Transverse colon (tissue), 4 donors: ENCODE measurements at regions not wholly inside any gene's neighbourhood (a gene's known extent, or its start where the extent isn't known, plus 50 kb on each side); places are given as distances from the start of the nearest gene placed in this dataset.

Experiments used
- DNase-seq: peaks from one replicate; pipeline ENCODE4 v3.0.0-alpha.2; 2019
- H3K27ac ChIP-seq, 4 donors: fragments of 200-600 bp; sonication (generic); 2 replicates each; pipeline ENCODE4 v1.5.1; 2016 to 2018; ENCODE audit warnings: inconsistent platforms in 4 of 4
- H3K27me3 ChIP-seq: fragments of 200-600 bp; sonication (generic); 2 replicates; pipeline ENCODE4 v1.5.1; 2017; ENCODE audit warnings: inconsistent platforms
- H3K36me3 ChIP-seq, 4 donors: fragments of 200-600 bp; sonication (generic); 2 replicates each; pipeline ENCODE4 v1.5.1; 2017 to 2019; ENCODE audit warnings: inconsistent platforms in 4 of 4
- H3K4me1 ChIP-seq, 4 donors: fragments of 200-600 bp; sonication (generic); 2 replicates each; pipeline ENCODE4 v1.5.1; 2017 to 2020; ENCODE audit warnings: inconsistent platforms in 4 of 4
- H3K4me3 ChIP-seq, 4 donors: fragments of 200-600 bp; sonication (generic); 1 replicate in 1 of 4; 2 replicates in 3 of 4; pipeline versions ENCODE4 v1.5.1 to v1.6.1; 2017 to 2019; ENCODE audit warnings: inconsistent platforms in 4 of 4
- H3K9me3 ChIP-seq, 2 donors: fragments of 200-600 bp; sonication (generic); 2 replicates each; pipeline ENCODE4 v1.5.1; 2017 to 2019; ENCODE audit warnings: inconsistent platforms in 2 of 2
- EP300 ChIP-seq: sonication (generic); formaldehyde crosslinking; IDR thresholded peaks from one replicate; pipeline ENCODE4 v1.6.1; 2017; ENCODE audit warnings: antibody characterized with exemption, low read depth
- POLR2A ChIP-seq: fragments of 450-650 bp; IDR thresholded peaks from one replicate; pipeline ENCODE4 v1.6.1; 2016; ENCODE audit warnings: antibody characterized with exemption, mild to moderate bottlenecking, moderate library complexity
- POLR2AphosphoS5 ChIP-seq, 3 donors: sonication (generic); formaldehyde crosslinking; IDR thresholded peaks; one replicate each; pipeline ENCODE4 v1.6.1; 2016; ENCODE audit warnings: antibody characterized with exemption in 3 of 3
- WGBS, 2 donors: methylation state at CpG; one replicate each; pipeline ENCODE4 v1.1.5; 2018; ENCODE audit warnings: low coverage in 1 of 2; 5-methylcytosine and 5-hydroxymethylcytosine counted together
- in situ Hi-C, 4 donors: fragments of 200-750 bp; cut with MboI; loops; one replicate each; pipeline versions ENCODE4 v1.15.0 to v1.15.1; 2017; ENCODE audit warnings: low sequenced_read_pairs in 3 of 4, low pct_ligation_motif_present in 1 of 4, low pct_unique_long_range_greater_than_20kb in 1 of 4
- intact Hi-C: fragments of 100-400 bp; cut with DNase I; formaldehyde crosslinking; loops from one replicate; pipeline ENCODE4 v1.15.1; 2023; ENCODE audit warnings: low total_unique reads
- TF ChIP-seq, protein P1 (sequence below), 5 experiments: fragments of 200-600 bp in 3 of 5; fragments of 450-650 bp in 2 of 5; sonication (generic) in 3 of 5; IDR thresholded peaks; 1 replicate in 2 of 5; 2 replicates in 3 of 5; pipeline ENCODE4 v1.5.1; 2016 to 2017; ENCODE audit warnings: antibody characterized with exemption in 5 of 5, inconsistent platforms in 3 of 5, mild to moderate bottlenecking in 2 of 5, moderate library complexity in 1 of 5

DNA sequence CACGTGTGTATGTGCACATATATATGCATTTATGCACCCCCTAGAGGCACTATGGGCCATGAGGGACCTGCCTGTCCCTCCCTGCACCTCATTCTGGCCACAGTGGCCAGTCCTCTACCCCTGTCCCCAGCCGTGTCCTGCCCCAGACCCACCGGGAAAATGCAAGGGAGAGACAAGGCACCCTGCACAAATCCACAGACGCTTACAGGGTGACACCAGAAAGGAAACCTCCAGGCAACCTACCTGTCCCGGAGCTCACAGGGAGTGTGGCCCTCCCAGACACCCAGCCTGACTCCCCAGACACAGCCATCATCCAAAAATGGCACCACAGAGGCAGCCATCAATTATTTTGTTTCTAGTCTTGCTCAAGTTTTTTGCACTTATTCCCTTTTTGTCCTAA lies 440.4 kb downstream of the SOX9 start:
- 65% methylated on average over 5 of the region's 5 CpGs; no CpG with 5 or more reads in 1 of the 2 donors for WGBS, 2 donors
- Histone ChIP-seq H3K27ac (peak overlapping the region; percentile 38 to 75 (median 57)), H3K36me3 (no peaks in the 10 kb centered on the region), H3K4me1 (peaks cover 0 to 17% (median 10%) of the 10 kb centered on the region in 4 donors), H3K27me3 (no peaks in the 10 kb centered on the region), H3K9me3 (no peaks in the 10 kb centered on the region), H3K4me3 (no peak overlapping the region)
- in situ Hi-C loops = loop anchor here (10.0 to 25.0 kb wide), 6 partner anchors 64 to 801 kb away; partner anchors contain the start of genes COG1 (in 3 of the 4) and SSTR2 (in 1 of the 4)
- no peak for DNase-seq
- TF ChIP-seq, protein P1, sequence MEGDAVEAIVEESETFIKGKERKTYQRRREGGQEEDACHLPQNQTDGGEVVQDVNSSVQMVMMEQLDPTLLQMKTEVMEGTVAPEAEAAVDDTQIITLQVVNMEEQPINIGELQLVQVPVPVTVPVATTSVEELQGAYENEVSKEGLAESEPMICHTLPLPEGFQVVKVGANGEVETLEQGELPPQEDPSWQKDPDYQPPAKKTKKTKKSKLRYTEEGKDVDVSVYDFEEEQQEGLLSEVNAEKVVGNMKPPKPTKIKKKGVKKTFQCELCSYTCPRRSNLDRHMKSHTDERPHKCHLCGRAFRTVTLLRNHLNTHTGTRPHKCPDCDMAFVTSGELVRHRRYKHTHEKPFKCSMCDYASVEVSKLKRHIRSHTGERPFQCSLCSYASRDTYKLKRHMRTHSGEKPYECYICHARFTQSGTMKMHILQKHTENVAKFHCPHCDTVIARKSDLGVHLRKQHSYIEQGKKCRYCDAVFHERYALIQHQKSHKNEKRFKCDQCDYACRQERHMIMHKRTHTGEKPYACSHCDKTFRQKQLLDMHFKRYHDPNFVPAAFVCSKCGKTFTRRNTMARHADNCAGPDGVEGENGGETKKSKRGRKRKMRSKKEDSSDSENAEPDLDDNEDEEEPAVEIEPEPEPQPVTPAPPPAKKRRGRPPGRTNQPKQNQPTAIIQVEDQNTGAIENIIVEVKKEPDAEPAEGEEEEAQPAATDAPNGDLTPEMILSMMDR (IDR thresholded peaks at IDR 0.05) = no peak
- no peak for TF ChIP-seq EP300
- no peak for TF ChIP-seq POLR2A
- TF ChIP-seq POLR2AphosphoS5 (IDR thresholded peaks at IDR 0.05) = no peak
- intact Hi-C loops = no loop called here

GRCh38 chr17:72561680-72562079 lies 440.9 kb downstream of the SOX9 start:
- no peak for DNase-seq
- Histone ChIP-seq H3K4me3 (no peak overlapping the region), H3K4me1 (peaks cover 0 to 17% (median 12%) of the 10 kb centered on the region in 4 donors), H3K27ac (peak overlapping the region in 3 of 4 donors; percentile 38 to 75 (median 49)), H3K36me3 (no peaks in the 10 kb centered on the region), H3K27me3 (no peaks in the 10 kb centered on the region), H3K9me3 (no peaks in the 10 kb centered on the region)
- TF ChIP-seq POLR2AphosphoS5 (IDR thresholded peaks at IDR 0.05) (no peak), EP300 (no peak), POLR2A (no peak)
- TF ChIP-seq, protein P1 (IDR thresholded peaks at IDR 0.05) = no peak
- intact Hi-C loops (no loop called here), in situ Hi-C loops (loop anchor here (10.0 to 25.0 kb wide), 6 partner anchors 63 to 801 kb away; partner anchors contain the start of genes COG1 (in 3 of the 4) and SSTR2 (in 1 of the 4))
- 86 to 100% methylated on average over 1 to 6 of the region's 6 CpGs for WGBS, 2 donors

- H3K36me3 ChIP-seq = no peaks in the 10 kb centered on the region
- 56 to 73% methylated on average over 3 to 7 of the region's 7 CpGs for WGBS, 2 donors
- DNase-seq = no peak
- H3K27me3 ChIP-seq = no peaks in the 10 kb centered on the region
- no peak overlapping the region for H3K4me3 ChIP-seq
- intact Hi-C loops = no loop called here
- peaks cover 0 to 27% (median 18%) of the 10 kb centered on the region in 4 donors for H3K4me1 ChIP-seq
- H3K27ac ChIP-seq = no peak overlapping the region
- TF ChIP-seq POLR2A (no peak), POLR2AphosphoS5 (IDR thresholded peaks at IDR 0.05) (no peak), EP300 (no peak)
- TF ChIP-seq, protein P1 (IDR thresholded peaks at IDR 0.05) = no peak
- in situ Hi-C loops = loop anchor here (10.0 to 25.0 kb wide), 6 partner anchors 62 to 800 kb away; partner anchors contain the start of genes COG1 (in 3 of the 4) and SSTR2 (in 1 of the 4)
- no peaks in the 10 kb centered on the region for H3K9me3 ChIP-seq
Measured at GRCh38 chr17:72562615-72563188, 441.9 kb downstream of the SOX9 start.

DNA sequence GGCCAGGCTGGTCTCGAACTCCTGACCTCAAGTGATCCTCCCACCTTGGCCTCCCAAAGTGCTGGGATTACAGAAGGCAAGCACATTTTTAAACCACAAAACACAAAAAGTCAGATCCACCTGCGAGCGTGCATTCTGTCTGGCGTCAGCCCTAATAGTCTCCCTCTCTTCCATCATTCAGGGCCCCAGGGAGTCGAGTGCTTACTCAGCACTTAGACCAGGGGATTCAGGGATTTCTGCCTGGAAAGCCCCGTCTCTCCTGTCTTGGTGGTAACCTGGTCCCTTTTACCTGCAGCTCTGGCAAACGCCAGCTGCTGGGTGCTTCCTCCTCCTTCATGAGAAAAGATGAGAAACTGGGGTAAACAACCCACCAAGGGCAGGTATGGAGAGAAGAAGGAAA lies 443.1 kb downstream of the SOX9 start:
- Histone ChIP-seq H3K36me3 (no peaks in the 10 kb centered on the region), H3K4me1 (peaks cover 0 to 38% (median 24%) of the 10 kb centered on the region in 4 donors), H3K27ac (no peak overlapping the region), H3K27me3 (no peaks in the 10 kb centered on the region), H3K4me3 (no peak overlapping the region), H3K9me3 (no peaks in the 10 kb centered on the region)
- no peak for TF ChIP-seq POLR2A
- TF ChIP-seq POLR2AphosphoS5 (IDR thresholded peaks at IDR 0.05) = no peak
- TF ChIP-seq EP300 = no peak
- TF ChIP-seq, protein P1 (IDR thresholded peaks at IDR 0.05) = no peak
- in situ Hi-C loops = loop anchor here (10.0 to 25.0 kb wide), 6 partner anchors 61 to 798 kb away; partner anchors contain the start of genes COG1 (in 3 of the 4) and SSTR2 (in 1 of the 4)
- intact Hi-C loops = no loop called here
- no peak for DNase-seq
- 89% methylated on average over 7 of the region's 7 CpGs; no CpG with 5 or more reads in 1 of the 2 donors for WGBS, 2 donors
